ENCODE measurements at regions not wholly inside any gene's neighbourhood (a gene's known extent, or its start where the extent isn't known, plus 50 kb on each side); places are given as distances from the start of the nearest gene placed in this dataset.

DNA sequence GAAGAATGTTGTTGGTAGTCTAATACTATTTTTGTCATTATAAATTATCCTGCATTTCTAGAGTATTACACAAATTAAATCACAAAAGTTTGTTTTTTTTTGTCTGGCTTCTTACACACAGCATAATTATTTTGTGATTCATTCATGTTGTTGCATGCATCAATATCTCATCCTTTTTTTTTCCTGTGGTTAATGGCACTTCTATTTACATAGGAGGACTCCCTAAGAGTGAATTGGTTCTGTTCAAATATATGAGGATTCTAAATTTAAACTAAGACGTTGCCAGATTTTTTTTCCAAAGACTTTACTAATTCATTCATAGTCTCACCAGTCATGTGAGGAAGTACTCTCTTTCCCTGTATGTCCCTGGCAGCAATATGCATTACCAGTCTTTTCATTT is 303.3 kb downstream of the GPR37 start:
- no peak overlapping the region for H3K4me3 ChIP-seq (ENCODE audit: low read depth in 1 of 2, low read length in 2 of 2)
- H4K20me1 ChIP-seq (ENCODE audit: insufficient read depth, low read length): no peaks in the 10 kb centered on the region

DNA sequence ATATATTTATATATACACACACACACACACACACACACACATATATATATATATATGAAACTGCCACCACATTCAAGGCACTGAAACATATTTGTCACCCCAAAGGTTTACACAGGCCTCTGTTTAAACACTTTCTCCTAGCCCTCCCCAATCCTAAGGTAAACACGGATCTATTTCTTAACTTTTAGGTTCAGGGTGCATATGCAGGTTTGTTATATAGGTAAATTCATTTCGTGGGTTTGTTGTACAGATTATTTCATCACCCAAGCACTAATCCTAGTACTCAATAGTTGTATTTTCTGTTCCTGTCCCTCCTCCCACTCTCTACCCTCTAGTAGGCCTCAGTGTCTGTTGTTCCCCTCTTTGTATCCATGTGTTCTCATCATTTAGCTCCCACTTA is 305.0 kb downstream of the GPR37 start:
- Histone ChIP-seq H3K27ac (ENCODE audit: low read length) (no peak overlapping the region), H3K79me2 (ENCODE audit: insufficient read depth, low read length) (no peaks in the 10 kb centered on the region), H3K4me3 (ENCODE audit: low read depth in 1 of 2, low read length in 2 of 2) (no peak overlapping the region), H3K4me2 (ENCODE audit: insufficient read depth, low read length) (no peak overlapping the region), H2AFZ (ENCODE audit: low read depth, low read length) (no peak overlapping the region), H3K9ac (ENCODE audit: low read depth, low read length) (no peak overlapping the region), H3K36me3 (ENCODE audit: insufficient read depth, low read length) (no peaks in the 10 kb centered on the region), H4K20me1 (ENCODE audit: insufficient read depth, low read length) (no peaks in the 10 kb centered on the region), H3K27me3 (ENCODE audit: insufficient read depth, low read length, poor library complexity) (no peaks in the 10 kb centered on the region), H3K9me3 (ENCODE audit: insufficient read depth, low read length, severe bottlenecking) (no peaks in the 10 kb centered on the region), H3K4me1 (ENCODE audit: insufficient read depth, low read length) (no peaks in the 10 kb centered on the region)
- DNase-seq (no peak), ATAC-seq (ENCODE audit: insufficient read depth, low read depth) (no peak)
- TF ChIP-seq, protein P1, sequence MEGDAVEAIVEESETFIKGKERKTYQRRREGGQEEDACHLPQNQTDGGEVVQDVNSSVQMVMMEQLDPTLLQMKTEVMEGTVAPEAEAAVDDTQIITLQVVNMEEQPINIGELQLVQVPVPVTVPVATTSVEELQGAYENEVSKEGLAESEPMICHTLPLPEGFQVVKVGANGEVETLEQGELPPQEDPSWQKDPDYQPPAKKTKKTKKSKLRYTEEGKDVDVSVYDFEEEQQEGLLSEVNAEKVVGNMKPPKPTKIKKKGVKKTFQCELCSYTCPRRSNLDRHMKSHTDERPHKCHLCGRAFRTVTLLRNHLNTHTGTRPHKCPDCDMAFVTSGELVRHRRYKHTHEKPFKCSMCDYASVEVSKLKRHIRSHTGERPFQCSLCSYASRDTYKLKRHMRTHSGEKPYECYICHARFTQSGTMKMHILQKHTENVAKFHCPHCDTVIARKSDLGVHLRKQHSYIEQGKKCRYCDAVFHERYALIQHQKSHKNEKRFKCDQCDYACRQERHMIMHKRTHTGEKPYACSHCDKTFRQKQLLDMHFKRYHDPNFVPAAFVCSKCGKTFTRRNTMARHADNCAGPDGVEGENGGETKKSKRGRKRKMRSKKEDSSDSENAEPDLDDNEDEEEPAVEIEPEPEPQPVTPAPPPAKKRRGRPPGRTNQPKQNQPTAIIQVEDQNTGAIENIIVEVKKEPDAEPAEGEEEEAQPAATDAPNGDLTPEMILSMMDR (IDR thresholded peaks at IDR 0.05; ENCODE audit: borderline replicate concordance, extremely low read depth, low read length, poor library complexity, severe bottlenecking): no peak
- no peak for TF ChIP-seq EZH2 (IDR thresholded peaks at IDR 0.05; ENCODE audit: borderline replicate concordance, low read depth, low read length, severe bottlenecking)

More for the DNA sequence above, 303.3 kb downstream of the GPR37 start:
- Histone ChIP-seq H3K9me3 (ENCODE audit: insufficient read depth, low read length, severe bottlenecking) (no peaks in the 10 kb centered on the region), H3K36me3 (ENCODE audit: insufficient read depth, low read length) (no peaks in the 10 kb centered on the region), H3K79me2 (ENCODE audit: insufficient read depth, low read length) (no peaks in the 10 kb centered on the region), H3K27ac (ENCODE audit: low read length) (no peak overlapping the region), H3K4me1 (ENCODE audit: insufficient read depth, low read length) (no peaks in the 10 kb centered on the region), H3K27me3 (ENCODE audit: insufficient read depth, low read length, poor library complexity) (no peaks in the 10 kb centered on the region), H2AFZ (ENCODE audit: low read depth, low read length) (no peak overlapping the region), H3K9ac (ENCODE audit: low read depth, low read length) (no peak overlapping the region), H3K4me2 (ENCODE audit: insufficient read depth, low read length) (no peak overlapping the region)
- ATAC-seq (ENCODE audit: insufficient read depth, low read depth) (no peak), DNase-seq (no peak)
- TF ChIP-seq, protein P1 (IDR thresholded peaks at IDR 0.05; ENCODE audit: borderline replicate concordance, extremely low read depth, low read length, poor library complexity, severe bottlenecking): no peak
- no peak for TF ChIP-seq EZH2 (IDR thresholded peaks at IDR 0.05; ENCODE audit: borderline replicate concordance, low read depth, low read length, severe bottlenecking)

DNA sequence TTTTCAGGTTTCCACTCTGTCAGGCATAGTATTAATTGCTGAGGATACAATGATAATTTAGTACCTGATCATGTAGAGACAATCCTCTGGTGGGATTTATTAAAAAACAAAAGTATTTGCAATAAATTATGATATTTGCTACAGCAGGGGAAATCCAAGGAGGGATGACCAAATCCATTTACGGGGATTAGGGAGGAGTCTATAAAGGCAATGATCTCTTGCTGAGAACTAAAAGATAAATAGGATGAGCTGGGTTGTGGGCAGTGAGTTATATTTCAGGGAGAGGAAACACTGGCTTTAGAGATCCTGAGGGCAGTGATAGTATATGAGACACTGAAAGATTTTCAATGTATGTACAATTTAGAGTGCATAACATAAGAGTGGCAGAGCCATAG is 305.5 kb downstream of the GPR37 start:
- Histone ChIP-seq H3K4me3 (ENCODE audit: low read depth in 1 of 2, low read length in 2 of 2) (no peak overlapping the region), H3K79me2 (ENCODE audit: insufficient read depth, low read length) (no peaks in the 10 kb centered on the region), H4K20me1 (ENCODE audit: insufficient read depth, low read length) (no peaks in the 10 kb centered on the region), H3K9me3 (ENCODE audit: insufficient read depth, low read length, severe bottlenecking) (no peaks in the 10 kb centered on the region), H2AFZ (ENCODE audit: low read depth, low read length) (no peak overlapping the region), H3K27me3 (ENCODE audit: insufficient read depth, low read length, poor library complexity) (no peaks in the 10 kb centered on the region), H3K27ac (ENCODE audit: low read length) (no peak overlapping the region), H3K4me2 (ENCODE audit: insufficient read depth, low read length) (no peak overlapping the region), H3K9ac (ENCODE audit: low read depth, low read length) (no peak overlapping the region), H3K36me3 (ENCODE audit: insufficient read depth, low read length) (no peaks in the 10 kb centered on the region), H3K4me1 (ENCODE audit: insufficient read depth, low read length) (no peaks in the 10 kb centered on the region)
- DNase-seq (no peak), ATAC-seq (ENCODE audit: insufficient read depth, low read depth) (no peak)
- no peak for TF ChIP-seq EZH2 (IDR thresholded peaks at IDR 0.05; ENCODE audit: borderline replicate concordance, low read depth, low read length, severe bottlenecking)
- TF ChIP-seq, protein P1 (IDR thresholded peaks at IDR 0.05; ENCODE audit: borderline replicate concordance, extremely low read depth, low read length, poor library complexity, severe bottlenecking): no peak
